ENCODE measurements at regions not wholly inside any gene's neighbourhood (a gene's known extent, or its start where the extent isn't known, plus 50 kb on each side); places are given as distances from the start of the nearest gene placed in this dataset.

DNA sequence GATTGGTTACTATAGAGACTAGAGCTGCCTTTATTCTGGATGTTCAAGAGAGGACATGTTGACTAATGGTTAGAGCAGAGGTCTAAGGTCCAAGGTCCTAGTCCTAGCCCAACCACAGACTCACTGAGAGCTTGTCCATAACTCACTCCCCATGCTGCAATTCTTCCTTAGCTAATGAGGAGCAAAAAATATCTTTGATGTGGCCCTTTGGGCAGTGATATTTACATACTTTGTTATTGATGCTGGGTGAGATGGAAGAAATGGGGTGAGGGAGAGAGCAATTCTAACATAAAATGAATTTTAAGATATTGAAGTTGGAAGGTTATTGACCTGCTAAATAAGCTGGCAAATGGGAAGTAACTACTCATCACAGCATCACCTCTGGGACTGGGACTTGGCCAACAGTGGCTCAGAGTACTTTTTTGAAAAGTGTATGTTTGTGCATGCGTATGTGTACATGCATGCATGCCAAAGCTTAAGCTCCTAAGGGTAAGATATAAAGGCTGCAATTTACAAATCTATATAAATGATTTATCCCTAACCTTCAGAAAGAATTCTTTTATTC is 58.0 kb upstream of the ANKRD55 start:
- TF ChIP-seq EP300 (IDR thresholded peaks at IDR 0.05): no peak
- TF ChIP-seq, protein P1, sequence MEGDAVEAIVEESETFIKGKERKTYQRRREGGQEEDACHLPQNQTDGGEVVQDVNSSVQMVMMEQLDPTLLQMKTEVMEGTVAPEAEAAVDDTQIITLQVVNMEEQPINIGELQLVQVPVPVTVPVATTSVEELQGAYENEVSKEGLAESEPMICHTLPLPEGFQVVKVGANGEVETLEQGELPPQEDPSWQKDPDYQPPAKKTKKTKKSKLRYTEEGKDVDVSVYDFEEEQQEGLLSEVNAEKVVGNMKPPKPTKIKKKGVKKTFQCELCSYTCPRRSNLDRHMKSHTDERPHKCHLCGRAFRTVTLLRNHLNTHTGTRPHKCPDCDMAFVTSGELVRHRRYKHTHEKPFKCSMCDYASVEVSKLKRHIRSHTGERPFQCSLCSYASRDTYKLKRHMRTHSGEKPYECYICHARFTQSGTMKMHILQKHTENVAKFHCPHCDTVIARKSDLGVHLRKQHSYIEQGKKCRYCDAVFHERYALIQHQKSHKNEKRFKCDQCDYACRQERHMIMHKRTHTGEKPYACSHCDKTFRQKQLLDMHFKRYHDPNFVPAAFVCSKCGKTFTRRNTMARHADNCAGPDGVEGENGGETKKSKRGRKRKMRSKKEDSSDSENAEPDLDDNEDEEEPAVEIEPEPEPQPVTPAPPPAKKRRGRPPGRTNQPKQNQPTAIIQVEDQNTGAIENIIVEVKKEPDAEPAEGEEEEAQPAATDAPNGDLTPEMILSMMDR (IDR thresholded peaks at IDR 0.05): no peak
- TF ChIP-seq POLR2A (IDR thresholded peaks at IDR 0.05): no peak
- no peak for TF ChIP-seq POLR2AphosphoS5 (IDR thresholded peaks at IDR 0.05)

All from suprapubic skin (tissue), 4 donors.